ENCODE measurements at regions not wholly inside any gene's neighbourhood (a gene's known extent, or its start where the extent isn't known, plus 50 kb on each side); places are given as distances from the start of the nearest gene placed in this dataset.

DNA sequence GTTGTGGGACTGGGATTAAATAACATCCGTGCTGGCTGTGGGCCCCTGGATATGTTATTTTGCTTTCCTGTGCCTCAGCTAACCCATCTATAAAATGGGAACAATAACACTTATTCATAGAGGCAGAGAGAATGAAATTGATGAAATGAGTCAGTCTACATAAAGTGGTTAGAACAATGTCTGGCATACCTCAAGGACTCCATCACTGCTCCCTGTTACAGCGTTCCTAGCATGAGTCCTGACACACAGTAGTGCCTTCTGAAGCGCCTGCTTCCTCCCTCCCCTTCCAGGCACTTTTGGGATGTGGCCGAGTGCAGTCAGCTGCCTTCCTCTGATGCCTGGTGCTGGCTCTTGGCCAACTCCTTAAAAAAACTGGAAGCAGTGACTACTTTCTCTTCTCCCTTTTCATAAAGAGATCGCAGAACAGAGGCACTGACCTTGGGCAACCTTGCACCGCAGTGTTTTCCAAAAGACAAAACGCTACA is 108.4 kb upstream of the ZMIZ1 start:
- no peak for DNase-seq (ENCODE audit: low spot score)
- in situ Hi-C loops (cut with MboI; ENCODE audit: low sequenced_read_pairs, unreplicated experiment): no loop called here
- TF ChIP-seq, protein P1, sequence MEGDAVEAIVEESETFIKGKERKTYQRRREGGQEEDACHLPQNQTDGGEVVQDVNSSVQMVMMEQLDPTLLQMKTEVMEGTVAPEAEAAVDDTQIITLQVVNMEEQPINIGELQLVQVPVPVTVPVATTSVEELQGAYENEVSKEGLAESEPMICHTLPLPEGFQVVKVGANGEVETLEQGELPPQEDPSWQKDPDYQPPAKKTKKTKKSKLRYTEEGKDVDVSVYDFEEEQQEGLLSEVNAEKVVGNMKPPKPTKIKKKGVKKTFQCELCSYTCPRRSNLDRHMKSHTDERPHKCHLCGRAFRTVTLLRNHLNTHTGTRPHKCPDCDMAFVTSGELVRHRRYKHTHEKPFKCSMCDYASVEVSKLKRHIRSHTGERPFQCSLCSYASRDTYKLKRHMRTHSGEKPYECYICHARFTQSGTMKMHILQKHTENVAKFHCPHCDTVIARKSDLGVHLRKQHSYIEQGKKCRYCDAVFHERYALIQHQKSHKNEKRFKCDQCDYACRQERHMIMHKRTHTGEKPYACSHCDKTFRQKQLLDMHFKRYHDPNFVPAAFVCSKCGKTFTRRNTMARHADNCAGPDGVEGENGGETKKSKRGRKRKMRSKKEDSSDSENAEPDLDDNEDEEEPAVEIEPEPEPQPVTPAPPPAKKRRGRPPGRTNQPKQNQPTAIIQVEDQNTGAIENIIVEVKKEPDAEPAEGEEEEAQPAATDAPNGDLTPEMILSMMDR (IDR thresholded peaks at IDR 0.05; ENCODE audit: borderline replicate concordance, control extremely low read depth, extremely low read depth, insufficient read depth, missing control alignments): no peak

DNA sequence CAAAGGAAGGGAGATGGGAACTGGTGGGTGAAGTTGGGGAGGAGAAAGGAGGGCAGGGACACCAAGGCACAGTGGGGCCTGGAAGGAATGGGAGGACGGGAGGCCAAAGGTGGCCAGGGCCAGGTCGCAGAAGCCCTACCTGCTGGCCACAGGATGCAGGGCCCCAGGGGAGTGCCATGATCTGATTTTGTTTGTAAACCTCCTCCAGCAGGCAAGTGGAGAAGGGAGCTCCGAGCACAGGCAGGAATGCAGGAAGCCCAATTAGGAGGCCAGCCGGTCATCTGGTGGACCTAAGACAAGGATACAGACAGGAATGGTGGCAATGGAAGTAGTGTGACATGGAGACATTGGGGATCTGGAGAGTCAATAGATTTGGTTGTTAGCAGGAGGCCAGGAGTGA is 107.0 kb upstream of the ZMIZ1 start:
- DNase-seq (ENCODE audit: low spot score): no peak
- in situ Hi-C loops (cut with MboI; ENCODE audit: low sequenced_read_pairs, unreplicated experiment): no loop called here
- TF ChIP-seq, protein P1 (IDR thresholded peaks at IDR 0.05; ENCODE audit: borderline replicate concordance, control extremely low read depth, extremely low read depth, insufficient read depth, missing control alignments): no peak

DNA sequence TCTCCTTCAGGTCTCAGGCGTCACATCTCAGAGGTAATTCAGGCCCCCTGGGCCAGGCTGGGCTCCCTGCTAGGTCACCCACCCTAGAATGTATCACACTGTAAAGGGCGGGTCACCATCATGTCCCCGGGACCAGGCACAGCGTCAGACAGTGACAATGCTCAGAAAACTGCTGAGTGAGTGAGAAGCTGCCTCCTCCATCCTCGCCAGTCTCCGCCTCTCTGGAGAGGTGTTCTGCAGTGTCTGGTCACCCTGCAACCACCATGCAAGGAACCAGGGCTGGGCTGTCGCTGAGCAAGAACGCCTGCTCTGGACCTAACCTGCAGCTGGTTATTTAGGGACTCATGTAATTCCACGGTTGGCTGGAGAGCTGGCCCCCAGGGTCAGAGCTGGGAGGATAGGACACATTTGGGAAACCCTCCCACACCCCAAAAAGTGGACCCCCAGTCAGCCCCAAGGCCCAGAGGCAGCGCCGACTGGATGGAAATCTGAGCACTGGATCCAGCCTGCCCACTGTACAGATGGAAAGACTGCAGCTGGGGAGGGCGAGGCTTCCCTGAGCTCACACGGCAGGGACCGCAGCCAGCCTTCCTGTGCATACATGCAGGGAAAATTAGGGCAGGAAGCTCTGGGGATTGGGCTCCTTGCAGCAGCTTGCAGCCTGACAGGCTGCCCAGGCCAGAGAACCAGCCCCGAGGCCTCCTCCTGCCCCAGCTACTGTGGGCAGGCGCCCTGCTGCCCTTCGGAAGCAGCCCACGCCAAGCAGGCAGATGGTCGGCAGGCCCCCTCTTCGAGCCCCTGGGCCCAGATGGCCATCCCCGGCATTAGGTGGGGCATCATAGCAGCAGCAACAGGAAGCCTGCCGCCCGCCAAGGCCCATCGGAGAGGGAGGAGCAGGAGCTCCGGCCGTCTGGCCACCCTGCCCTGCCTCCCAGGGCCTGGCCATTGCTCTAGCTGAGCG is 105.4 kb upstream of the ZMIZ1 start:
- DNase-seq (ENCODE audit: low spot score): no peak
- TF ChIP-seq, protein P1 (IDR thresholded peaks at IDR 0.05; ENCODE audit: borderline replicate concordance, control extremely low read depth, extremely low read depth, insufficient read depth, missing control alignments): no peak
- in situ Hi-C loops (cut with MboI; ENCODE audit: low sequenced_read_pairs, unreplicated experiment): no loop called here

DNA sequence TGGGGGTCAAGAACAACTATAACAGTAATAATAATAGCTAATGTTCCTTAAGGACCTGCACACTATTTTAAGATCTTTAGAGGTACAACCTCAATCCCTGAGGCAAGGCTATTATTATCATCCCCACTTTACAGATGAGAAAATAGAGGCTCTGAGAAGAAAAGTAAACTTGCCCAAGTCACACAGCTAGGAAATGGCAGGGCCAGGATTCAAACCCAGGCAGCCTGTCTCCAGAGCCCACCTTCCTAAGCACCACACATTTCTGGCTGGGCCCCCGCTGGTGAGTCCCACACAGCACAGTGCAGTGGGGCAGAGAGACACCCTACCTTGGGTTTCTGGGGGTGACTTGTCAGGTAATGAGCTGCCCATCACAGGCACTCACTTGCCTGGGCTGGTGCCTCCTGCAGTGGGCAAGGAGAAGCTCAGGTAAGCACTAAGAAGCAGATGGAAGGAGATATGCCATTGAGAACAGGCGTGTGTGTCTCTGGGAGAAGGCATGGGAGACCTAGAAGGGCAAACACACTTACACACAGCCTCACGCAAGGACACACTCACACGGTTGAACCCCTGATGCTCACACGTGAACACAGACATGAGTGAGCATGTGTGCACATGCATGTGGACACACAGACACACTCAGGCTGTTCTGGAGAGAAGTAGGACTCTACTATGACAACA is 104.4 kb upstream of the ZMIZ1 start:
- TF ChIP-seq, protein P1 (IDR thresholded peaks at IDR 0.05; ENCODE audit: borderline replicate concordance, control extremely low read depth, extremely low read depth, insufficient read depth, missing control alignments): no peak

DNA sequence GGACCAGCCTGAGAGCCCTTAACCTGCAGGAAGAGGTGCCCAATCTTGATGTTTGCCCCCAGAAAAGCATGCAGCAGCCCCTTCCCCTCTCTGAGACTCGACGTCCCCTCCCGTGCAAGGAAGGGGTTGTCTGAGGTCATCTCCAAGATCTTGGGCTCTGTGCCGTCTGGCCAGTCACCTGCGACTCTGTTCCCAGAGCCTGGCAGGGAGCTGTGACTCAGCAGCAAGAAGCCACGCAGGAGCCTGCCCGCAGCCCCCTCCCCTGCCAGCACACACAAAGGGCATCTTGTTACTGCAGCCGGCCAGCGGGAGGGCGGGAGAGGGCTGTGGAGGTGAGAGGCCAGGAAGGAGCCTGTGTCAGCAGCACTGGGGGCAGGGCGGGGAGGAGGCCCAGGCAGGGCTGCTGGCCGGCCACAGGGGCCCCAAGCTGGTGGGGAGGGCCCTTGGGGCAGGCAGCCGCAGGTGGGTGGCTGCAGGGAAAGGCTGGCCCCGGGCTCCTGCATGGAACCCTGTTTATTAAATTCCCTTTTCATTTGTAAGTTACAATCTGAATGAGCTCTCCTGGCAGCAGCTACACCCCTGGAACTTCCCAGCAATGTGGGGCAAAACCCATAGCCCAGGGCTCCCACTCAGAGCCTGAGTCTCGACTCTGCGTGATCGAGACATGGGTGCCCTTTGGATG is 103.7 kb upstream of the ZMIZ1 start:
- no peak for DNase-seq (ENCODE audit: low spot score)
- TF ChIP-seq, protein P1 (IDR thresholded peaks at IDR 0.05; ENCODE audit: borderline replicate concordance, control extremely low read depth, extremely low read depth, insufficient read depth, missing control alignments): no peak
- in situ Hi-C loops (cut with MboI; ENCODE audit: low sequenced_read_pairs, unreplicated experiment): no loop called here

More for the DNA sequence above, 104.4 kb upstream of the ZMIZ1 start:
- in situ Hi-C loops (cut with MboI; ENCODE audit: low sequenced_read_pairs, unreplicated experiment): no loop called here
- DNase-seq (ENCODE audit: low spot score): no peak

DNA sequence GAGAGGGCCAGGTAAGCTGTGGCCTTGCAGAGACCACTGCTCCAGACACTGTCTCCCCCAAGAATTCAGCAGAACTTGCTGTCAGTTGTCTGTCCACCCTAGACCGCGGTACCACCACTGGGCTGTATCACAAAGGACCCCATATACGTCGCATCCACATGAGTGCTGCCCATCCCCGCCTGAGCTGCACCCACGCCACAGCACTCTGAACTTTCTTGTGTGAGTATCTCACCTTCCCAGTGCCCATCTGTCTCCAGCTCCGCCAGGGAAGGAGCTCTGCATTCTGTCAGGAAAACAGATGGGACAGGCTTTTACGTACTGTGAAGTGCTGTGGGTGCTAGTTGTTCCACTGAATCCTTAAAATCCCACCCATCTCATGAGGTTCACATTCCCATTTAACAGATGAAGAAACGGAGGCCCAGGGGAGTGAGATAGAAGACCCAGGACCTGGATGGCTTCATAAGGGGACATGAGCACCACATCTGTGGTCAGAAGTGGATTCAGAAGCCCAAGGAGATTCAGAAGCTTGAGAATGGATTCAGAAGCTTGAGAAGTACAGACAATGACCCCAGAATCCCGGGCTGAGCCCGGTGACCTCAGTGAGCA is 102.5 kb upstream of the ZMIZ1 start:
- in situ Hi-C loops (cut with MboI; ENCODE audit: low sequenced_read_pairs, unreplicated experiment): no loop called here
- DNase-seq (ENCODE audit: low spot score): no peak
- TF ChIP-seq, protein P1 (IDR thresholded peaks at IDR 0.05; ENCODE audit: borderline replicate concordance, control extremely low read depth, extremely low read depth, insufficient read depth, missing control alignments): no peak

Measured in GM13976 (cell line).